DOHH2 (cell line): ENCODE measurements at regions not wholly inside any gene's neighbourhood (a gene's known extent, or its start where the extent isn't known, plus 50 kb on each side); places are given as distances from the start of the nearest gene placed in this dataset.

Source experiments
- H3F3A ChIP-seq: fragments of 200-600 bp; sonication (generic), shearing (Covaris generic); 2 replicates; pipeline ENCODE4 v1.6.0; 2016; ENCODE audit warnings: antibody characterized with exemption, mild to moderate bottlenecking; ENCODE audit not compliant: control insufficient read depth, insufficient read depth
- H3K27ac ChIP-seq: fragments of 200-600 bp; sonication (generic); 2 replicates; pipeline ENCODE4 v1.5.1; 2014; ENCODE audit warnings: low read depth, mild to moderate bottlenecking, low read length, moderate library complexity
- H3K27me3 ChIP-seq: fragments of 200-600 bp; sonication (generic); 2 replicates; pipeline ENCODE4 v1.6.1; 2014; ENCODE audit warnings: mild to moderate bottlenecking, low read length, mixed read lengths; ENCODE audit not compliant: control insufficient read depth
- H3K36me3 ChIP-seq: fragments of 200-600 bp; sonication (generic); 2 replicates; pipeline ENCODE4 v1.6.1; 2014; ENCODE audit warnings: mild to moderate bottlenecking, low read length, moderate library complexity, mixed read lengths; ENCODE audit not compliant: control insufficient read depth
- H3K4me1 ChIP-seq: fragments of 200-600 bp; sonication (generic); 2 replicates; pipeline ENCODE4 v1.6.1; 2014; ENCODE audit warnings: mild to moderate bottlenecking, low read length, mixed read lengths; ENCODE audit not compliant: control insufficient read depth
- H3K4me2 ChIP-seq: fragments of 200-600 bp; sonication (generic); 2 replicates; pipeline ENCODE4 v1.6.0; 2014; ENCODE audit warnings: mild to moderate bottlenecking, low read length, moderate library complexity
- H3K4me3 ChIP-seq: fragments of 200-600 bp; sonication (generic); 2 replicates; pipeline ENCODE4 v1.5.1; 2014; ENCODE audit warnings: mild to moderate bottlenecking, low read length, mixed read lengths
- H3K79me2 ChIP-seq: fragments of 200-600 bp; sonication (generic); 2 replicates; pipeline ENCODE4 v1.6.1; 2014; ENCODE audit warnings: mild to moderate bottlenecking, low read length, mixed read lengths; ENCODE audit not compliant: control insufficient read depth
- H3K9me2 ChIP-seq: fragments of 200-600 bp; sonication (generic); replicated peaks from 2 replicates; pipeline ENCODE4 v1.6.1; 2014; ENCODE audit warnings: mild to moderate bottlenecking, low read length, mixed read lengths; ENCODE audit not compliant: control insufficient read depth
- H3K9me3 ChIP-seq: fragments of 200-600 bp; sonication (generic); 2 replicates; pipeline ENCODE4 v1.6.1; 2014; ENCODE audit warnings: antibody characterized with exemption, low read length, mixed read lengths; ENCODE audit not compliant: control insufficient read depth, insufficient read depth
- H4K20me1 ChIP-seq: fragments of 200-600 bp; sonication (generic); 2 replicates; pipeline ENCODE4 v1.6.0; 2014; ENCODE audit warnings: low read depth, mild to moderate bottlenecking, antibody characterized with exemption, low read length, moderate library complexity; ENCODE audit not compliant: control insufficient read depth, insufficient read depth
- EZH2phosphoT487 ChIP-seq: fragments of 200-600 bp; sonication (generic); IDR thresholded peaks from 2 replicates; pipeline ENCODE4 v1.6.1; 2017; ENCODE audit warnings: borderline replicate concordance, mild to moderate bottlenecking, antibody characterized with exemption, low read length, moderate library complexity, mixed read lengths
- TF ChIP-seq, protein P1 (sequence below): fragments of 200-600 bp; sonication (generic); IDR thresholded peaks from one replicate; pipeline ENCODE4 v1.5.1; 2014; ENCODE audit warnings: antibody characterized with exemption, mild to moderate bottlenecking, low read depth, low read length; ENCODE audit not compliant: poor library complexity, severe bottlenecking

DNA sequence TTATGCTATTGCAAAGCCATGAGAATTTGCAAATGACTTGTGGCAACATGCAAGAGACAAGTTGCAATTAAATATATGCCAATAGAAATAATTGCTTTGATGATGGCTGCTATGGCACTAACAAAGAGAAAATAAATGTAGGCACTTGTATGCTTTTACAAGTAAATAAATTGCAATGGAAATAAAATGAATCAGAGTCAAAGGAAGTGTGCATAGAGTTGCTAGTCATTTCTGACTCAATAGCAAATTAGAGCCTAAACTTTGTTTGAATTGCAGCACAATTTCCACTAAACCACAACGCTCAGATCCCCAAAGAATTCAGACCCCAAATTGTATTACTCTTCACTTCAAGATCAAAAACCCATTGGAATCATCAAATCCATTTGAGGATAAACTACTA is 792.1 kb upstream of the ARGLU1 start:
- Histone ChIP-seq H3K4me2 (no peak overlapping the region), H3K36me3 (no peaks in the 10 kb centered on the region), H3K27me3 (no peaks in the 10 kb centered on the region), H3K9me3 (no peaks in the 10 kb centered on the region), H3K79me2 (no peaks in the 10 kb centered on the region), H3K9me2 (no peaks in the 10 kb centered on the region), H3K27ac (no peak overlapping the region), H4K20me1 (no peaks in the 10 kb centered on the region), H3F3A (no peaks in the 10 kb centered on the region), H3K4me1 (no peaks in the 10 kb centered on the region), H3K4me3 (no peak overlapping the region)
- TF ChIP-seq, protein P1, sequence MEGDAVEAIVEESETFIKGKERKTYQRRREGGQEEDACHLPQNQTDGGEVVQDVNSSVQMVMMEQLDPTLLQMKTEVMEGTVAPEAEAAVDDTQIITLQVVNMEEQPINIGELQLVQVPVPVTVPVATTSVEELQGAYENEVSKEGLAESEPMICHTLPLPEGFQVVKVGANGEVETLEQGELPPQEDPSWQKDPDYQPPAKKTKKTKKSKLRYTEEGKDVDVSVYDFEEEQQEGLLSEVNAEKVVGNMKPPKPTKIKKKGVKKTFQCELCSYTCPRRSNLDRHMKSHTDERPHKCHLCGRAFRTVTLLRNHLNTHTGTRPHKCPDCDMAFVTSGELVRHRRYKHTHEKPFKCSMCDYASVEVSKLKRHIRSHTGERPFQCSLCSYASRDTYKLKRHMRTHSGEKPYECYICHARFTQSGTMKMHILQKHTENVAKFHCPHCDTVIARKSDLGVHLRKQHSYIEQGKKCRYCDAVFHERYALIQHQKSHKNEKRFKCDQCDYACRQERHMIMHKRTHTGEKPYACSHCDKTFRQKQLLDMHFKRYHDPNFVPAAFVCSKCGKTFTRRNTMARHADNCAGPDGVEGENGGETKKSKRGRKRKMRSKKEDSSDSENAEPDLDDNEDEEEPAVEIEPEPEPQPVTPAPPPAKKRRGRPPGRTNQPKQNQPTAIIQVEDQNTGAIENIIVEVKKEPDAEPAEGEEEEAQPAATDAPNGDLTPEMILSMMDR, result no peak
- no peak for TF ChIP-seq EZH2phosphoT487

DNA sequence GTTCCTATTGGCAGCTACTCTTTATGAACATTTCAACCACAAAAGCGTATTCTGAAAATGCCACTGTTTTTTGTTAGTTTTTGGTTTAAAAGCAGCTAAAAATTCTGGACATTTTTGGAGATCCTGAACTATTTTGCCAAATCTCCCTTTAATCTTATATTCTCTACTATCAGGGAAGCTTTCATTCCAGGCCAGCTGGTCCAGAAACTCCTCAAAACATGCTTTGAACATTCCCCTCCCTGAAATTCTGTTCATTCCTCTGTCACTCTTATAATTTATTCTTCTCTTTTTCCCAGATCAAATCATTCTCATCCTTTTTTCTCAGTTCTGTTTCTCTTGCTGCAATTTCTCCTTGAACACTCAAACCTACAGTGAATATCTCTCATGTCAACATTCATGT is 790.9 kb upstream of the ARGLU1 start:
- no peaks in the 10 kb centered on the region for H3K4me1 ChIP-seq
- H3K79me2 ChIP-seq, result no peaks in the 10 kb centered on the region
- no peaks in the 10 kb centered on the region for H3K36me3 ChIP-seq
- no peaks in the 10 kb centered on the region for H3K27me3 ChIP-seq
- no peaks in the 10 kb centered on the region for H3F3A ChIP-seq
- no peaks in the 10 kb centered on the region for H3K9me3 ChIP-seq
- no peaks in the 10 kb centered on the region for H3K9me2 ChIP-seq
- no peak overlapping the region for H3K4me3 ChIP-seq
- H3K27ac ChIP-seq, result no peak overlapping the region
- TF ChIP-seq EZH2phosphoT487, result no peak
- TF ChIP-seq, protein P1, result no peak
- no peaks in the 10 kb centered on the region for H4K20me1 ChIP-seq
- H3K4me2 ChIP-seq, result no peak overlapping the region

DNA sequence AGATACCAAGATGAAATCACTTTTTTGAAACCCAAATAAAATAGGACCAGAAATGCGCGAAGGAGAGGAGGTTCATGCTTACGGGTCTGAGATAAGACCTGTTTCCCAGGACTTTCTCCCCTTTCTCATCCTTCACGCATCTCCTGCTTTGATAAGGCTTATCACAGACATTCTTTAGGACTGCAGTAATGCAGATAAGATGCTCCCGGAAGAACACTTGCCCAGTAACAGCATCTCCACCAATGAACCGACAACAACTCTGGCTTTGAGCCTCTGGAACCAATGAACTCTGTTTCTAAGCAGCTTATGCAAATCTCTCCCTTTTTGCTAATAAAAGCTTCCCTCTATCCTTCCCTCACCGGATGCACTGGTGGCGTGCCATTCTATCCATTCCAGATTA is 783.4 kb upstream of the ARGLU1 start:
- Histone ChIP-seq H3K9me3 (no peaks in the 10 kb centered on the region), H3K36me3 (no peaks in the 10 kb centered on the region), H4K20me1 (no peaks in the 10 kb centered on the region), H3K4me1 (no peaks in the 10 kb centered on the region), H3K4me2 (no peak overlapping the region), H3K9me2 (no peaks in the 10 kb centered on the region), H3K79me2 (no peaks in the 10 kb centered on the region), H3F3A (no peaks in the 10 kb centered on the region), H3K27ac (no peak overlapping the region), H3K4me3 (no peak overlapping the region), H3K27me3 (no peaks in the 10 kb centered on the region)
- no peak for TF ChIP-seq EZH2phosphoT487
- TF ChIP-seq, protein P1, result no peak

DNA sequence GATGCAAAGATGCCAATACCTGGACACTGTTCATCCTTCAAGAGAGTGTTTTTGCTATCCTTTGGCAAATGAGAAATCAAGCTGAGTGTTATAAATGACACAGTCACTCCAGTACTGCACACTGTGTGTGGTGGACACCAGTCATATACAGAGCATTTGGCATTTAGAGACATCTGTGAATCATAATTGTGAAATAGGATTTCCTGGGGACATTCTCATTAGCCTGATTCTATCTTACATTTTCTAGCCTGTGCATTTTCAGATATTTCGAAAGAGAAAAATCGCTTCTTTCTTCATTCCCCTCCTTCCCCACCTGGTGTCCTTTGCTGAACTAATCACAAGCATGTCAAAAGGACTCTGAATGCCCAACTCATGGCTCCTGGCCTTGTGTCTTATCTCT is 781.0 kb upstream of the ARGLU1 start:
- H3K36me3 ChIP-seq, result no peaks in the 10 kb centered on the region
- no peak overlapping the region for H3K27ac ChIP-seq
- H3F3A ChIP-seq, result no peaks in the 10 kb centered on the region
- no peak overlapping the region for H3K4me3 ChIP-seq
- no peaks in the 10 kb centered on the region for H3K27me3 ChIP-seq
- H3K4me1 ChIP-seq, result no peaks in the 10 kb centered on the region
- H3K4me2 ChIP-seq, result no peak overlapping the region
- no peaks in the 10 kb centered on the region for H3K9me3 ChIP-seq
- no peaks in the 10 kb centered on the region for H3K79me2 ChIP-seq
- no peaks in the 10 kb centered on the region for H4K20me1 ChIP-seq
- no peaks in the 10 kb centered on the region for H3K9me2 ChIP-seq
- no peak for TF ChIP-seq EZH2phosphoT487
- TF ChIP-seq, protein P1, result no peak
